Right atrium auricular region (tissue), 2 donors: ENCODE measurements at regions not wholly inside any gene's neighbourhood (a gene's known extent, or its start where the extent isn't known, plus 50 kb on each side); places are given as distances from the start of the nearest gene placed in this dataset.
A peak's percentile ranks its signal among the peaks of the same experiment; 100 is the strongest.

Experiments
- DNase-seq: peaks from one replicate; pipeline ENCODE4 v3.0.0-alpha.2; 2019; ENCODE audit warnings: low spot score
- H3K27ac ChIP-seq, 2 donors: fragments of 200-600 bp; sonication (generic); 1 replicate in 1 of 2; 2 replicates in 1 of 2; pipeline ENCODE4 v1.5.1; 2016 to 2019
- H3K27me3 ChIP-seq, 2 donors: fragments of 200-600 bp; sonication (generic); one replicate each; pipeline versions ENCODE4 v1.5.1 to v1.6.0; 2017 to 2019
- H3K36me3 ChIP-seq: fragments of 200-600 bp; sonication (generic); one replicate; pipeline ENCODE4 v1.5.1; 2016
- H3K4me1 ChIP-seq, 2 donors: fragments of 200-600 bp; sonication (generic); one replicate each; pipeline versions ENCODE4 v1.5.1 to v1.6.0; 2017 to 2019
- H3K4me3 ChIP-seq, 2 donors: fragments of 200-600 bp; sonication (generic); 1 replicate in 1 of 2; 2 replicates in 1 of 2; pipeline ENCODE4 v1.5.1; 2017 to 2019; ENCODE audit warnings: mild to moderate bottlenecking in 1 of 2, moderate library complexity in 1 of 2
- H3K9me3 ChIP-seq, 2 donors: fragments of 200-600 bp; sonication (generic); one replicate each; pipeline ENCODE4 v1.5.1; 2019
- TF ChIP-seq, protein P1 (sequence below), 2 donors: fragments of 200-600 bp; sonication (generic); IDR thresholded peaks; one replicate each; pipeline ENCODE4 v1.5.1; 2019; ENCODE audit warnings: antibody characterized with exemption in 2 of 2

- H3K9me3 ChIP-seq = peaks cover 0 to 8% of the 10 kb centered on the region in 2 donors
- H3K4me1 ChIP-seq = peaks cover 0 to 15% of the 10 kb centered on the region in 2 donors
- no peak overlapping the region for H3K27ac ChIP-seq
- no peak for DNase-seq
- H3K27me3 ChIP-seq = no peaks in the 10 kb centered on the region
- no peaks in the 10 kb centered on the region for H3K36me3 ChIP-seq
- H3K4me3 ChIP-seq = no peak overlapping the region
- TF ChIP-seq, protein P1, sequence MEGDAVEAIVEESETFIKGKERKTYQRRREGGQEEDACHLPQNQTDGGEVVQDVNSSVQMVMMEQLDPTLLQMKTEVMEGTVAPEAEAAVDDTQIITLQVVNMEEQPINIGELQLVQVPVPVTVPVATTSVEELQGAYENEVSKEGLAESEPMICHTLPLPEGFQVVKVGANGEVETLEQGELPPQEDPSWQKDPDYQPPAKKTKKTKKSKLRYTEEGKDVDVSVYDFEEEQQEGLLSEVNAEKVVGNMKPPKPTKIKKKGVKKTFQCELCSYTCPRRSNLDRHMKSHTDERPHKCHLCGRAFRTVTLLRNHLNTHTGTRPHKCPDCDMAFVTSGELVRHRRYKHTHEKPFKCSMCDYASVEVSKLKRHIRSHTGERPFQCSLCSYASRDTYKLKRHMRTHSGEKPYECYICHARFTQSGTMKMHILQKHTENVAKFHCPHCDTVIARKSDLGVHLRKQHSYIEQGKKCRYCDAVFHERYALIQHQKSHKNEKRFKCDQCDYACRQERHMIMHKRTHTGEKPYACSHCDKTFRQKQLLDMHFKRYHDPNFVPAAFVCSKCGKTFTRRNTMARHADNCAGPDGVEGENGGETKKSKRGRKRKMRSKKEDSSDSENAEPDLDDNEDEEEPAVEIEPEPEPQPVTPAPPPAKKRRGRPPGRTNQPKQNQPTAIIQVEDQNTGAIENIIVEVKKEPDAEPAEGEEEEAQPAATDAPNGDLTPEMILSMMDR (IDR thresholded peaks at IDR 0.05) = no peak
These were observed 54.6 kb upstream of the AKAP13 start for GRCh38 chr15:85325834-85326233.

- H3K9me3 ChIP-seq = peaks cover 0 to 8% of the 10 kb centered on the region in 2 donors
- no peaks in the 10 kb centered on the region for H3K36me3 ChIP-seq
- H3K4me3 ChIP-seq = no peak overlapping the region
- peak overlapping the region in 1 of 2 donors; percentile 1 for H3K27ac ChIP-seq
- DNase-seq = no peak
- H3K27me3 ChIP-seq = no peaks in the 10 kb centered on the region
- TF ChIP-seq, protein P1 (IDR thresholded peaks at IDR 0.05) = no peak
- H3K4me1 ChIP-seq = peaks cover 0 to 19% of the 10 kb centered on the region in 2 donors
These were observed 54.1 kb upstream of the AKAP13 start for GRCh38 chr15:85326291-85326690.

DNA sequence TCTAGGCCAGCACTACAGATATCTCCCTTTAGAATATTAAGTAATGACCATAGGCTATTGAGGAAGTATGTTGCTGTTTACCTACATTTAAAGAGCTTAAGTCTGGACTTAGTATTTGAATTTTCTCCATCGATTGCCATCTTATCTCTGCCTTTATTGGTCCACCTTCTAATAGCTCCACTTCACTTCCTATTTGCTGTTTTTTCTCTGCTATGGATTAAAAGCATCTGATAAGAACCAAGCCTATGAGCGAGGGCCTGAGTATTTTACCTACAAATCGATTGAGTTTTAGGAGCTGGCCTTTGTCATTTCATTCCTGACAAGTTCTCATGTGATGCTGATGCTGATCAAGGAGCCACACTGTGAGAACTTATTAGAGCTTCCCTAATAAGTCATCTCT is 52.6 kb upstream of the AKAP13 start:
- Histone ChIP-seq H3K4me1 (peaks cover 0 to 30% of the 10 kb centered on the region in 2 donors), H3K36me3 (no peaks in the 10 kb centered on the region), H3K27ac (no peak overlapping the region), H3K9me3 (peaks cover 0 to 5% of the 10 kb centered on the region in 2 donors), H3K27me3 (no peaks in the 10 kb centered on the region), H3K4me3 (no peak overlapping the region)
- TF ChIP-seq, protein P1 (IDR thresholded peaks at IDR 0.05) = no peak
- no peak for DNase-seq

DNA sequence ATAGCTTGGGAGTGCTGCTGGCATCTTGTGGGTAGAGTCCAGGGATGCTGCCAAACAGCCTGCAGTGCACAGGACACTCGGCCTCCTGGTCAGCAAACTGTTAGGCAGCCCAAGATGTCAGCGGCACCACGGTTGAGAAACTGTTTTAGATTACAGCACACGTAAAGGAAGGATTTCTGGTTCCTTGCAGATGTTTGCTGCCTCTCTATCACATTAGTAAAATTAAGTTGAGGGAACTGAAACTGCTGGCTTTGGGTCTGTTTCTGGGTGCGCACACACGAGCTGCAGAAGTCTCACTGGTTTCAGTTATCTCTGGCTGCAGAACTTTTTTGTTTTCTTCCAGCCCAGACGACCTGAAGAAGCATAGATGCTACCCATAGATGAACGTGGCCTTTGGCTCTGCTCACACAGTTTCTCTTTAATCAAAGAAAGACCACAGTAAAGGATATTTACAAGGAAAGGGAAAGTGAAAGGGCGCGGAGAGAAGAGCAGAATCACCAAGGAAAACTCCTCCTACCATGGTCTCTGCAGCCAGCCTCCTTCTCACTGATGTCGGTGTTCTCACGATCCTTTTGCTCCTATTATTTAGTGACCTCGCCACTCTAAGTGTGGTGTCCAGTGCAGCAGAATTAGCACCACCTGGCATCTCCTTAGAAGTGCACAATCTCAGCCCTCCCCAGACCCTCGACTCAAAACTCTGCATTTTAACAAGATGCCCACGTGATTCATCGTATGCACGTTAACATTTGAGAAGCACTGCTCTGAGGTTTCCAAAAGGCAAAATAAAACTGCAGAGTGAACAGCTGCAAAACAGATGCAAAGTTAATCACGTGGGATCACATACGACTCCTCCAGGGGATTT is 50.6 kb upstream of the AKAP13 start:
- H3K27ac ChIP-seq = peak overlapping the region; percentile 85 to 93
- TF ChIP-seq, protein P1 (IDR thresholded peaks at IDR 0.05) = no peak
- H3K4me1 ChIP-seq = peaks cover 0 to 36% of the 10 kb centered on the region in 2 donors
- DNase-seq = no peak
- H3K27me3 ChIP-seq = no peaks in the 10 kb centered on the region
- no peaks in the 10 kb centered on the region for H3K9me3 ChIP-seq
- no peaks in the 10 kb centered on the region for H3K36me3 ChIP-seq
- peak overlapping the region; percentile 14 to 44 for H3K4me3 ChIP-seq
